ENCODE measurements at regions not wholly inside any gene's neighbourhood (a gene's known extent, or its start where the extent isn't known, plus 50 kb on each side); places are given as distances from the start of the nearest gene placed in this dataset.
"Not testable (repeated sequence)": the region's sequence is repeated elsewhere in the genome, so short reads cannot be mapped to it uniquely, and the experiment has no call there.

- Histone ChIP-seq H3K4me1 (peaks cover 0 to 11% (median 4%) of the 10 kb centered on the region in 9 donors), H3K27ac (no peak overlapping the region), H3K9me3 (no peaks in the 10 kb centered on the region), H3K36me3 (no peaks in the 10 kb centered on the region), H3K27me3 (no peaks in the 10 kb centered on the region), H3K4me3 (no peak overlapping the region)
- TF ChIP-seq CTCF (IDR thresholded peaks at IDR 0.05) = no peak
- intact Hi-C loops (cut with DNase I) = loop anchor here in 7 of 10 donors (5.0 to 10.0 kb wide), 5 partner anchors 90 to 132 kb away; partner anchors contain the start of gene CLINT1 (in 4 of the 7)
- no peak for DNase-seq
- 78 to 85% methylated on average over 7 of the region's 7 CpGs for WGBS, 2 donors
- ATAC-seq = no peak
These were observed 88.2 kb upstream of the CLINT1 start for GRCh38 chr5:157947156-157947555.

GRCh38 chr5:157945822-157946221, 86.9 kb upstream of the CLINT1 start:
- H3K4me1 ChIP-seq = peaks cover 0 to 11% (median 4%) of the 10 kb centered on the region in 9 donors
- WGBS, 2 donors = 94 to 95% methylated on average over 5 of the region's 5 CpGs
- H3K36me3 ChIP-seq, H3K4me3 ChIP-seq, H3K9me3 ChIP-seq, ATAC-seq, H3K27ac ChIP-seq, H3K27me3 ChIP-seq, DNase-seq: not testable (repeated sequence)
- intact Hi-C loops (cut with DNase I) = loop anchor here in 7 of 10 donors (5.0 to 10.0 kb wide), 5 partner anchors 89 to 131 kb away; partner anchors contain the start of gene CLINT1 (in 4 of the 7)

- ATAC-seq = no peak
- intact Hi-C loops (cut with DNase I) = loop anchor here in 7 of 10 donors (5.0 to 10.0 kb wide), 5 partner anchors 88 to 130 kb away; partner anchors contain the start of gene CLINT1 (in 4 of the 7)
These were observed 86.0 kb upstream of the CLINT1 start for GRCh38 chr5:157944938-157945337.

GRCh38 chr5:157944077-157944633, 85.2 kb upstream of the CLINT1 start:
- Histone ChIP-seq H3K9me3 (no peaks in the 10 kb centered on the region), H3K27me3 (no peaks in the 10 kb centered on the region), H3K4me3 (no peak overlapping the region), H3K4me1 (peaks cover 0 to 11% (median 4%) of the 10 kb centered on the region in 9 donors), H3K27ac (no peak overlapping the region), H3K36me3 (no peaks in the 10 kb centered on the region)
- DNase-seq (no peak), ATAC-seq (no peak)
- intact Hi-C loops (cut with DNase I) = loop anchor here in 4 of 10 donors (10.0 kb wide), 3 partner anchors 89 to 129 kb away; partner anchors contain the start of gene CLINT1 (in 1 of the 4)
- 49 to 62% methylated on average over 6 of the region's 6 CpGs for whole genome bisulfite sequencing, 2 donors
- TF ChIP-seq CTCF (IDR thresholded peaks at IDR 0.05) = no peak

More at GRCh38 chr5:157944938-157945337, 86.0 kb upstream of the CLINT1 start:
- TF ChIP-seq CTCF (IDR thresholded peaks at IDR 0.05) = no peak
- no peaks in the 10 kb centered on the region for H3K27me3 ChIP-seq
- no peak overlapping the region for H3K4me3 ChIP-seq
- H3K36me3 ChIP-seq = no peaks in the 10 kb centered on the region
- no peaks in the 10 kb centered on the region for H3K9me3 ChIP-seq
- 82 to 89% methylated on average over 6 of the region's 6 CpGs for WGBS, 2 donors
- DNase-seq = no peak
- H3K27ac ChIP-seq = no peak overlapping the region
- peaks cover 0 to 11% (median 4%) of the 10 kb centered on the region in 9 donors for H3K4me1 ChIP-seq

- 44 to 93% methylated on average over 1 of the region's 1 CpG for WGBS, 2 donors
- Histone ChIP-seq H3K4me1 (no peaks in the 10 kb centered on the region), H3K36me3 (no peaks in the 10 kb centered on the region), H3K4me3 (no peak overlapping the region), H3K27me3 (no peaks in the 10 kb centered on the region), H3K27ac (no peak overlapping the region), H3K9me3 (no peaks in the 10 kb centered on the region)
- intact Hi-C loops (cut with DNase I) = loop anchor here in 4 of 10 donors (10.0 kb wide), 3 partner anchors 88 to 128 kb away; partner anchors contain the start of gene CLINT1 (in 1 of the 4)
- TF ChIP-seq CTCF (IDR thresholded peaks at IDR 0.05) = no peak
- ATAC-seq (no peak), DNase-seq (no peak)
These were observed 83.7 kb upstream of the CLINT1 start for GRCh38 chr5:157942595-157942994.
